Pancreas (tissue), 10 donors: ENCODE measurements at regions not wholly inside any gene's neighbourhood (a gene's known extent, or its start where the extent isn't known, plus 50 kb on each side); places are given as distances from the start of the nearest gene placed in this dataset.

ENCODE experiments used
- ATAC-seq, 4 donors: fragments of 200-7000 bp; cut with Tn5 transposase; one replicate each; pipeline versions ENCODE4 v1.8.0 to v1.9.1; 2020; ENCODE audit warnings: mild to moderate bottlenecking in 4 of 4, moderate library complexity in 4 of 4
- DNase-seq, 6 donors: peaks; one replicate each; pipeline ENCODE4 v3.0.0-alpha.2; 2020
- FAIRE-seq: peaks from 2 replicates; lab custom pipeline; 2012; peaks lifted over from hg19 to GRCh38; lab: Jason Lieb, UNC
- H3K27ac ChIP-seq, 4 donors: fragments of 200-600 bp; sonication (generic); 1 replicate in 3 of 4; 2 replicates in 1 of 4; pipeline versions ENCODE4 v1.5.0 to v1.8.0; 2020
- H3K27me3 ChIP-seq, 4 donors: fragments of 200-600 bp; one replicate each; pipeline ENCODE4 v1.8.0; 2021
- H3K36me3 ChIP-seq, 3 donors: fragments of 200-600 bp; sonication (generic) in 1 of 3; one replicate each; pipeline versions ENCODE4 v1.5.0 to v1.8.0; 2020 to 2021
- H3K4me1 ChIP-seq, 3 donors: fragments of 200-600 bp; one replicate each; pipeline ENCODE4 v1.8.0; 2021
- H3K4me3 ChIP-seq, 4 donors: fragments of 200-600 bp; sonication (generic) in 2 of 4; one replicate each; pipeline versions ENCODE4 v1.5.0 to v1.8.0; 2020 to 2021
- H3K9me3 ChIP-seq, 4 donors: fragments of 200-600 bp; one replicate each; pipeline ENCODE4 v1.8.0; 2021
- CTCF ChIP-seq, 4 donors: fragments of 200-600 bp; sonication (generic) in 3 of 4; IDR thresholded peaks; one replicate each; pipeline versions ENCODE4 v1.5.0 to v1.8.0; 2021; ENCODE audit warnings: antibody characterized with exemption in 4 of 4
- WGBS, 2 donors: extraction: QIAGEN DNeasy Blood & Tissue Kit; methylation state at CpG; one replicate each; pipeline ENCODE4 v1.1.7; 2013; 5-methylcytosine and 5-hydroxymethylcytosine counted together
- intact Hi-C, 3 donors: fragments of 100-400 bp; cut with DNase I; formaldehyde crosslinking; loops; one replicate each; pipeline versions ENCODE4 v1.11.1 to v1.14.2; 2022
- donor health status: healthy with polysubstance abuse.
- donor health status: DM: no; HTN: no; CAD: no; lungs with moderate emphysema.
- donor health status: DM: no; HTN: no; CAD: no.
- donor health status: control.
- donor health status: control.
- donor health status: Bipolar disorder and iron deficiency.
- donor health status: DM: yes; HTN: yes; CAD: no.
- donor health status: DM: no; HTN: no; CAD: no.
- donor health status: DM: no; HTN: no; CAD: no.
- donor health status: DM: yes; HTN: yes; CAD: no.

GRCh38 chr18:27483276-27483675 is 298.2 kb upstream of the CHST9 start:
- 69 to 77% methylated on average over 4 of the region's 4 CpGs for WGBS, 2 donors
- no peak for TF ChIP-seq CTCF (IDR thresholded peaks at IDR 0.05)
- Histone ChIP-seq H3K27ac (no peak overlapping the region), H3K4me3 (no peak overlapping the region), H3K4me1 (no peaks in the 10 kb centered on the region), H3K27me3 (no peaks in the 10 kb centered on the region), H3K9me3 (no peaks in the 10 kb centered on the region), H3K36me3 (no peaks in the 10 kb centered on the region)
- intact Hi-C loops: no loop called here
- FAIRE-seq (no peak), DNase-seq (no peak), ATAC-seq (no peak)

- Histone ChIP-seq H3K27me3 (no peaks in the 10 kb centered on the region), H3K4me3 (no peak overlapping the region), H3K36me3 (no peaks in the 10 kb centered on the region), H3K9me3 (no peaks in the 10 kb centered on the region), H3K4me1 (no peaks in the 10 kb centered on the region), H3K27ac (no peak overlapping the region)
- DNase-seq (no peak), ATAC-seq (no peak), FAIRE-seq (no peak)
- TF ChIP-seq CTCF (IDR thresholded peaks at IDR 0.05): no peak
- 0% methylated on average over 1 of the region's 1 CpG for WGBS, 2 donors
- intact Hi-C loops: no loop called here
These were observed 293.4 kb upstream of the CHST9 start for GRCh38 chr18:27478459-27478858.

GRCh38 chr18:27473318-27473717 is 288.2 kb upstream of the CHST9 start:
- no peak for TF ChIP-seq CTCF (IDR thresholded peaks at IDR 0.05)
- Histone ChIP-seq H3K9me3 (no peaks in the 10 kb centered on the region), H3K27ac (no peak overlapping the region), H3K27me3 (no peaks in the 10 kb centered on the region), H3K4me3 (no peak overlapping the region), H3K36me3 (no peaks in the 10 kb centered on the region), H3K4me1 (no peaks in the 10 kb centered on the region)
- intact Hi-C loops: no loop called here
- 22 to 29% methylated on average over 6 of the region's 6 CpGs for WGBS, 2 donors
- DNase-seq: no peak
- peak; percentile 54 to 77 (median 72) for ATAC-seq
- no peak for FAIRE-seq

DNA sequence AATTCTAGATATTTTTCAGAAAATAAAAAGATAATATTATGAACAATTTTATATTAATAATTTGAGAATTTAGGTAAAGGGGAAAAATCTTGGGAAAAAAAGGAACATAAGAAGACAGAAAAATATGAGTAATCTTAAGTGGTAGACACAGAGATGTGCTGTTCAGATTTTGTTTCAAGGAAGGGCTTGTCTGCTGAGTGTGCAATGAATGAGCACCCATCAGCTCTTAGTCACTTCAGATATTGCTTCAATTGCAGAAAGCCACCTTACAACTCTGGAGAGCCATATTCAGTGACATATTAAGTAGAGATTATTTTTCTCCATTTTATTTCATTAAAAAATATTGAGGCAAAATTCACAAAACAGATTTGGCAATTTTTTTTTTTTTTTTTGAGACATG is 282.0 kb upstream of the CHST9 start:
- Histone ChIP-seq H3K9me3 (no peaks in the 10 kb centered on the region), H3K36me3 (no peaks in the 10 kb centered on the region), H3K4me1 (no peaks in the 10 kb centered on the region), H3K27me3 (no peaks in the 10 kb centered on the region), H3K4me3 (no peak overlapping the region), H3K27ac (no peak overlapping the region)
- FAIRE-seq: no peak
- DNase-seq: no peak
- no peak for TF ChIP-seq CTCF (IDR thresholded peaks at IDR 0.05)
- intact Hi-C loops: no loop called here
- ATAC-seq: no peak

DNA sequence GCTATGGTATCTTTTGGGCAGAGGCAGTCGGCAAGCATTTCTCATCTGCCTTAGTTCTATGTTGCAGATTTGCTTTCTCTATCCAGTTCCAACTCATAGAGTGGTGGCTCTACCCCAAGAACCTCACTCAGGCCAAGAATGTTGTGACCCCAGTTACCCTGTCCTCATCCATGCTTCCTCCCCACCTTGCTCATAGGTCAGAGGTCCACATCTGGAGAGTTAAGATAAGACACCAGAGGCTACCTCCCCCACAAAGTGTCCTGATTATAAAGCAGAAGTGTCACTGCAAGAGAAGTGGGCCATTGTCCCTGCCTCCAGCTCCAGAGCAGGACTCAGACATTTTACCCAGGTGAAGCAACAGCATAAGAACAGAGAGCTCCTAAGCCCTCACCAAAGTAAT is 276.8 kb upstream of the CHST9 start:
- no peaks in the 10 kb centered on the region for H3K27me3 ChIP-seq
- intact Hi-C loops: no loop called here
- no peak overlapping the region for H3K27ac ChIP-seq
- FAIRE-seq (no peak), DNase-seq (no peak), ATAC-seq (no peak)
- TF ChIP-seq CTCF (IDR thresholded peaks at IDR 0.05): no peak
- H3K4me3 ChIP-seq: no peak overlapping the region
- no peaks in the 10 kb centered on the region for H3K36me3 ChIP-seq
- no peaks in the 10 kb centered on the region for H3K4me1 ChIP-seq
- 56 to 74% methylated on average over 1 of the region's 1 CpG for WGBS, 2 donors
- H3K9me3 ChIP-seq: no peaks in the 10 kb centered on the region
